GM19372 (cell line): ENCODE measurements at regions not wholly inside any gene's neighbourhood (a gene's known extent, or its start where the extent isn't known, plus 50 kb on each side); places are given as distances from the start of the nearest gene placed in this dataset.

ENCODE experiments used
- ATAC-seq: cut with Tn5 transposase; IDR thresholded peaks from one replicate; pipeline ENCODE4 v1.9.1; 2021; ENCODE audit warnings: mild to moderate bottlenecking, low read depth, moderate library complexity; ENCODE audit not compliant: unreplicated experiment

DNA sequence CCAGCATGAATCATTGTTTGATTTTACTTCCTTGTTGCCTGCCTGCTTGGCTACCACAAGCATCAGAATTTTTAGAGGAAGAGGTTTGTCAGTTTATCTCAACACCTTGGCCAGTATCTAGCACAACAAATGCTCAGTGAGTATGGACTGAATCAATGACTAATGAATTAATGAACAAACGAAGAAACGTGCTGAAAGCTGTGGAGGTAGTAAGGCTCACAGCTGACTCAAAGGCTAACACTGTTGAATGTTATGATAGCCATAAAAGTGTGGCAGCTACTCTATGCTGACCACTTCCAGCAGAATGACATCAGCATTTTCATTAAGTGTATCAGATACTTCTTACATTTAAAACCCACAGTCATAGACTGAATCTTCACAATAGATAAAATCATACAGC, 543.4 kb downstream of the IRS1 start:
- no peak for ATAC-seq

DNA sequence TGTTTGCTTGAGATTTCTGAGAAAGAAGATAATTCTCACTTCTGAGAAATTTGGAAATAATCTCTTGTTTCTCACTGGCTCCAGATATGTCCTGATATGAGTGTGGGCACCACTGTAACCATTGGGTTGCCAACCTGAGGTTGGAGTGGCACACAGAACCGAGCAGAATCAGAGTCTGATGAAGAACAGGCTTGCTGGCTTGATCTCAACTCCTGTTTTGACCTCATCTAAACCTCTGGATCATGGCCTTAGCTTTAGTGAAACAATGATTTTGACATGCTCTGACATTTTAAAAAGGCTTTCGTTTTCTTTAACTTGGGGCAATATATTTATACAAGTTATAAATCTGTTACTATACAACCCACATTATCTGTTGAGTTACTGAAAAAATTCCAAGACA, 548.0 kb downstream of the IRS1 start:
- ATAC-seq = no peak

DNA sequence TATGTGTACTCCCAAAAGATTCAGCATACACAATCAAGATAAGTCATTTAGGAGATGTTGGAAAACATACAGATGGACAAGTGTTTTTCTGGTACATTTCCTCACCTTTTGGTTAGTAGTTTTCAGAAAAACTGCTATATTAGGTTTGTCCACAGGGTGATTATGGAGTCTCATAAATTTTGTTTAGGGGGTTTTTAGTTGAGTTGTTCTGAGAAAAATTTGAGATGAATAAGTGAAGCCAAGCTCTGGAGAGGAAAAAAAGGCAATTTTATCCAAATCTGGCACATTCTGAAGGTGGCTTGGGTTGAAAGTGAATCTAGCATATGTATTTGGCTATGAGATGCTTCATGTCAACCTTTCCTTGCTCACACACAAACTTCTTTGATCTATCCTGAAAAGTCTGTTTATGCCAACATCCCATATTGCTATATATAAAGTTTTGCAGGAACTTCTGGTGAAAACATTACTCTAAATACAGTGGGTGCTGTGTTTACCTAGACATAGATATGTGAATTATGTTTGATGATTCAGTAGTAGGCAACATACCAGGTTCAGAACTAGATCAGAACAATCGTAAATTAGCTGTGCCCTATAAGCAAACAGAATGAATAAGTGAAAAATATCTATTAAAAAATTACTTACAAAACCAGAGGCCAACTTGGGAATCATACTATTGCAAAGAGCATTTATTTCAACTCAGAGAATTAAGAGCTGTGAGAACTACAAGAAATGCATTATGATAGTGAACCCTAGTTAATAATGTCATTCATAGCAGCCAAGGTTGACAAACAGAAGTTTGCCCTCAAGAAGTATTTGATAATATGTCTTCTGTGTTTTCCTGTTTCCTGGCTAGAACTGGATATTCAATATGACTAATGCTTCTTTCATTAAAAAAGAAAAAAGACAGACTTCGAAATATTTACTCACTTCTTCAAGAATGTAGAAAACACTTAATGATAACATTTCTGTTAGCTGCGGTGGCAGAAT, 552.0 kb downstream of the IRS1 start:
- ATAC-seq = no peak

DNA sequence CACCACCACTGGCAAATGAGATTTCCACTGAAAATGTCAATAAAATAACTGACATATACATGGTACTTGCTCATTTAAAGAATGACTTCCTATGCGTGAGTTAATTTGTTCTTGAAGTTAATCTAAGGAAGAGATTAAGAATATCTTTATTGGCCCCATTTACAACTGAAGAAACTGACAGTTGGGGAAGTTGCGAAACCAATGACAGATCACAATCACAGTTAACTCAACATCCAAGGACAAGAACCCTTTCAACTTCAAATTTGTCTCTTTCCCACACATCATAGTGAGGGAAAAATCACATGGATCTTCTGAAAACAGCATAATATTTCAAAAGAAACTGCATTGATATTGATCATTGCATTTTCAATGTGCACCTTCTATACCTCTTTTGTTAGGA, 565.4 kb downstream of the IRS1 start:
- no peak for ATAC-seq

DNA sequence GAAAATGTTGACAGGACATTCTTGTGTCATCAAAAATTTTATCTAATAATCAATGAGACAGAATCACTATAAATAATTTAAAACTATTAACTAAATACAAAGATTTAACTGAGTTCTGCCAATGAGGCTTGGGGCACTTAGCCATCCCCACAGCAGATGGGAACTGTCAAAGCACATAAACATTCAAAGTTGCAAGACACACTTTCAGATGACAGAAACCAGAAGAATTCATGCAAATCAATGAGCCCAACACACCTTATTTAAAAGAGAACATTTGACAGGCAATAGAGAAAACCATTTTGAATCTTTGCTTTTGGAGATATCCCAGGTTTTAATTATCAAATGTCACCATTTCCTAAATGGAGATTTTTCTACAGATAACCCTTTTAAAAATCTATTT, 566.2 kb downstream of the IRS1 start:
- no peak for ATAC-seq

DNA sequence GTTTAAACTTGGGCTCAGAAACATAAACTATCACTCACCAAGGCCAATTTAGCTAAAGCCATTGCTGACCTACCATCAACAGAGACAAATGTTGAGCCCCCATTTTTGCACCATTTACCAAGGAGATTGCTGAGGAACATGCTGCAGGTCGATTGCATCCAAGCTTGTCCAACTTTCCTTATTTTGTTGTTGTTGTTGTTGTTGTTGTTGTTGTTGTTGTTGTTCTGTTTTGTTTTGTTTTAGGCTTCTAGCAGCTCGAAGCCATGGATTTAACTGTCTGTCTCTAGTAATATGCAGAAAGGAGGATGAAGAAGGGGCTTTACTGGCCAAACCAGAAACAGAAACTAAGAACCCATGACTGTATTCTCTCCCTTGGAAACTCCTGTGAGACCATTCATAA, 571.5 kb downstream of the IRS1 start:
- no peak for ATAC-seq

DNA sequence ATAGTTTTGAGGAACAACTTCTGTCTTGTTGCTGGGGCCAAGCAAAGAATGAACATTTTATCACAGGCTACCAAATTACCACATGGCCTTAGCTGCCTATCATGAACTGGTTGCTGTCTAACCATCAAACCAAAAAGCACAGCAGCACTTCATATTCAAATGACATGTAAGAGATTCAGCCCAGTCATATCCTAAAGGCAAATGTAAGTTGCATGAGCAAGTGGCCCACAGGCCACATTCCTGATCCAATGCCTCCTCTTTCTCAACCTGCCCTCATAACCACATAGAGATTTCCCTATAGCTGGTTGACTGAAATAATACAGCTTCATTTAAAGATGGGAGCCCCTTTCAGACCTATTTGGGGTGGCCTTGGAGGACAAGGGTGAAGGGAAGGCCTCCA, 572.3 kb downstream of the IRS1 start:
- ATAC-seq = no peak

DNA sequence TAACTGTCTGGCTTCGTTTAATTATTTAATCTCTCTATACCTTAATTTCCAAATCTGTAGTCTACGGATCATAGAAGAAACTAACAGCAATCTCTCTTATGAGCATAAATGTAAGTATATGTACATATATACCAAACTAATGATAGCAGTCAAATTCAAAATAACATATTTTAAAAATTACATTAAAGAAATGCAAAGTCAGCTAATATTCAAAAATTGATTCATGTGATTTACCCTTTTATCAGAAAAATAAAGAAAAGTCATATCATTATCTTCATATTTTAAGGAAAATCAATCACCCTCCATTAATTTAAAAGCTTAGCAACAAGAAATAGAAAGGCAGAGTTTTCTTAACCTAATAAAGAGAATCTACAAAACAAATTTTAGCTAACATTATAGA, 575.9 kb downstream of the IRS1 start:
- no peak for ATAC-seq

DNA sequence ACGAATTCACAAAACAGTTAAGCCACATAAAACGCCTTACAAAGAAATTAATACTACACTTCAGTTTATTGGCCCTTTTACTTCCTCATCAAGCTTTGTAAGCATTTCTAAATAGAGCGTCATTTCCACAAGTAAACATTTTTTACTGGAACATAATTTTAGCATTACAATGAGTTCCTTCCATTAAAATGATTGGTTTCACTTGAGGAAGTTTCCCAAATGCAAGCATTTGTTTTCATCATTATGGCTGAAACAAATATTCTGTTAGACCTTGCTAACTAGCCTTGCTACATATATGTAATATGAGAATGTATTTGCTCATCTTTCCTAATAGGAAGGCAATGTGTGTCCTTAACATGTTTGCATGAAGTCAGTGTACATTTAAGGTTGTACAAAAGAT, 579.1 kb downstream of the IRS1 start:
- ATAC-seq = no peak

DNA sequence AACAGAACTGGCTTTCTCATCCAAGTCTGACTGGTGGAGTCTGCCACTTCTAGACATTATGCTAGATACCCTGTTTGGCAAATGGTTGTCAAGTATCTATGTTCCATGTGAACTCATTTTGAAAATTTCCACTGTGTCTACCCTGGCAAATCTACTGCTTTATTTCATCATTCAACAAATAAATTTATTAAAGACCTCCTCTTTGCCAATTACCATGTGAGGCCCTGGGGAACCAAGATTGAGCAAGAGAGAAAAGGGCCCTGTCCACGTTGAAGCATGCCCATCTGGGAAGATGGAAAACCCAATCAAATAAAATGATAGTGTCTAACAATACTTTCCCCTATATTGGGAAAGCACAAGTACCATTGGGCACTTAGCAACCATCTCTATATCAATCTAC, 582.4 kb downstream of the IRS1 start:
- no peak for ATAC-seq

DNA sequence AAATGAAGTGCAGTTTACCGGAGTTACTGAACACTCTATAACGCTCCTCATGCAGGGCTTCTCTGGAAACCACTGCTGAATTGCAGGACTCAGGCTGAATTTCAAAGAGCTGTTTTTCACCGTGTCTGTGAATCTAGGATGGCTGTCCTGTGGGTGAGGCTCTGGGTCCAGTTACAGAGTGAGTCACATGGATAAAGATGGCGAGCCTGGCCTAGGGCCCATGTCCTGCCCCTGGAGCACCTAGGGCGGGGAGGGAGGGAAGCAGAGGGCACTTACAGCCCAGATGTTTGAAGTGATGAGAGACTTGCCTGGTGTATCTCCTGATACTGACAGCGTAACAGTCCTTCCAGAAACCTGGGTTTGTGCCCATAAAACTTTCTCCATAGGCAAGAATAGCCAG, 583.0 kb downstream of the IRS1 start:
- ATAC-seq = no peak

DNA sequence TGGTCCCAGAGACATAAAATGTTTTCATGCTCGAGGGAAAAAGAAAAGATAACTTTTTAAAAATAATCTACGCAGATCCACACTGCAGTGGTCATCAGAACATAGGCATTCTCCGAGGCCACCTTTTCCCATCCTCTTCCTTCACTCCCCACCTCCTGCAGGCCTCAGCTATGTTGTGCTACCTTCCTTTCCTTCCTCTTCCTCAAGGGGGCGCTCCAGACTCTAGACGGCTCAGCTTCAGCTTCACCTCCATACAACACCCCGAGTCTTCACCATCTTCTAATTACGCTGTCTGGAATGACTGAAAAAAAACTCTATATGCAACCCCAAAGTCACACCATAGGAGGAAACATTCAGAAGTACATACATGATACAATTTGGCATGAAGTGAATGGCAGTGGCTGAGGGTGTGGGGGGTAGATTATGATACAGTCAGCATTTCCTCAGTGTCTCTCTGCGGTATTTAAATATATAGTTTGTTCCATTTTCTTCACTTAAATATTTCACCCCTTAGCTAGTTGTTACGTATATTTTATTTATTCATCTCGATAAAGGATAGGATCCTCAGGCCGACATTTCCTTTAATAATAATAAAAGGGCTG, 583.6 kb downstream of the IRS1 start:
- peak; percentile 95 for ATAC-seq

DNA sequence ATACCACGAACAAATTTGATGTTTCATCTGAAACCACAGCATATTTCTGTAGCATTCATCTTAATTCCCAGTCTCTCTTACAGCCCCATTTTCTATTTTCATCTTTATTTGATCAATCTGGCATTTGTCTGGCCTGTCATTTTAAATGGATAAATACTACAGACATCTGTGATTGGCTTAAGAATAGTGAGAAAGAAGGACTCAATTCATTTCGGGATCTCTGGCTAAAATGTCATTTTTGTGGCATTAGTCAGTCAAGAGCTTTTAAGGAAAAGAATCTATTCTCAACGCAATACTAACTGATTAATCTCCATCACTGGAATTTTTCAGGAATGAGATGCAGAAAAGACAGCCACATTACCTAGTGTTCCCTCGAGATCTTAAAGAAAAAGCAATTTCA, 585.9 kb downstream of the IRS1 start:
- no peak for ATAC-seq

DNA sequence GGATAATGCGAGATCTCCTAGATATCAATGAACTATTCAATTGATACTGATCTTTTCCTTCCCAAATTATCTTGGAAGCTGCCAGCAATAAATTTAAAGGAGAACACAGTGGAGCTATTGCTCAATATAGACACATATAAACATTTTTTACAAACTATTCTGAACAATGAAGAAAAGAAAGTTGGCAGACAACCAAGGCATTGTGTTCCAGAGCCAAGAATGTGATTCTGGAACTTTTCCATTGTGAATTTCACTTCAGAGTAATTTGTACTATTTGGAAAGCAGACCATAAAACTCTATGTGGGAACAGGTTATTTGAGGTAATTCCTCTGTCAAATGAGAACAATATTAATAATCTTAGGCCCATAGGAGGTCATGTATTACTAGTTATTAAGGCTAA, 588.2 kb downstream of the IRS1 start:
- no peak for ATAC-seq

DNA sequence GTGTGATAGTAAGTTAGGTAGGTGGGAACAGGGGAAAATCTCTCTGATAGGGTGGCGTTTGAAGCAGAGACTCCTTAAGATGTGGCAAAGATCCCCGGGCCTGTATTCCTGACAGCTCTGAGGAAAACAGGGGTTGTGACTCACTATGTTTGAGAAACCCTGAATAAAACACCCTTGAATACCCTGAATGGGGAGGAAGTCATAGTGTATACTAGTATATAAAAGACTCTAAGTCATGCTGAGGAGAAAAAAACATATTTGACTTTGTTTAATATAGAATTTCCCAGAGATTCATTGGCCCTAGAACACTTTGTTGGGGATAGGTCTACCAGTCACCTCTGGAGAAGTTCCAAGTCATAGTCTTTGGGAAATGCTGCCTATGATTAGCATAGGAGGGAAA, 590.9 kb downstream of the IRS1 start:
- ATAC-seq = no peak

DNA sequence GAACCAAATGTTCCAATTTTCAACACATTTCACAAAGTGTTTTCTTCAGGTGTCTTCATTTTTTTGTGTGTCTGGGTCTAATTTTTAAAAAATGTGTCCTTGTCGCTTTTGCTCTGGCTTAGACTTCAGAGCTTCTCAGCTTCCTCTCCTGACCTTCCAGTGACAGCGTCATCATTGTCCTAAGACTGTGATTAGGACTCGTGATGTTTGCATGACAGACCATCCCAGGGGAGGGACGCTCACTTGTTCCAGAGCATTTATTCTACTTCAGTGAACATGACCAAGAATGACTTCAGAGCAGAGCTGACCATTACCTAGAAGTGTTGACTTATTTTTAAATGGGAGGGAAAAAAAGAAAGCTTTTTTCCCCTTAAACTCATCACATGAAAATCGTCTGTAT, 591.9 kb downstream of the IRS1 start:
- no peak for ATAC-seq

DNA sequence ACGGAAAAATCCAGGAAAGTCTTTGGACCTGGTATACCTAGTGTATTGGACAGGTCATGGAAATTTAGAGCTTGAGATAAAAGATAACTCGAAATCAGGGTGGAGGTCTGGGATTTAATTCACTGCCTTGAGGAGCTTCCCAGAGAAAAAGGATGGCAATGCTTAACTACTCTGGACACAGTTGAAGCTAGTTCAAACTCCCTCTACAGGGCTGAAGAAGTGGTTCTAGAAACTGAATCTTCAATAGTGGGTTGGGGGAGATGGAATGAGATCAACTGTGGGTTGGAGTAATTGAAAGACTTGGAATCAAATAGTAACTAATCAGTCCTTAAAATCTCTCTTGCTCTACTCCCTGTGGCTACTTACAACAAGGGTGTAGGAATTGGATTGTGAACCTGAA, 600.1 kb downstream of the IRS1 start:
- no peak for ATAC-seq

DNA sequence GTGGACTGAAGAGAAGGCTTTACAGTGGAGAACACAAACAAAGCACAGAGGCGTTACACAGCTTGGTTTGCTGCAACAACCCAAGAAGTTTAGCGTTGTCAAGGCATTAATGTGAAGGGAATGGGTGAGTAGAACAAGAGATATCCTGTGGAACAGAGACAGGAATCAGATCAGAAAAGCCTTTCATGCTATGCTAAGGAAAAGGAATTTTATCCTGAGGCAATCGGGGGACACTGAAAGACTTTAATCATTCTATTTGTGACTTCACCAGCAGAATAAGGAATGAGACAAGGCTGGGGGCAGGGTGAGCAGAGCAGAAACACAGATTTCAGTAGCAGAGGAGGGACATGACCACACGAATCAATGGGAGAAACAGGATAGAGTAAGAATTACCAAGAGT, 600.7 kb downstream of the IRS1 start:
- no peak for ATAC-seq

DNA sequence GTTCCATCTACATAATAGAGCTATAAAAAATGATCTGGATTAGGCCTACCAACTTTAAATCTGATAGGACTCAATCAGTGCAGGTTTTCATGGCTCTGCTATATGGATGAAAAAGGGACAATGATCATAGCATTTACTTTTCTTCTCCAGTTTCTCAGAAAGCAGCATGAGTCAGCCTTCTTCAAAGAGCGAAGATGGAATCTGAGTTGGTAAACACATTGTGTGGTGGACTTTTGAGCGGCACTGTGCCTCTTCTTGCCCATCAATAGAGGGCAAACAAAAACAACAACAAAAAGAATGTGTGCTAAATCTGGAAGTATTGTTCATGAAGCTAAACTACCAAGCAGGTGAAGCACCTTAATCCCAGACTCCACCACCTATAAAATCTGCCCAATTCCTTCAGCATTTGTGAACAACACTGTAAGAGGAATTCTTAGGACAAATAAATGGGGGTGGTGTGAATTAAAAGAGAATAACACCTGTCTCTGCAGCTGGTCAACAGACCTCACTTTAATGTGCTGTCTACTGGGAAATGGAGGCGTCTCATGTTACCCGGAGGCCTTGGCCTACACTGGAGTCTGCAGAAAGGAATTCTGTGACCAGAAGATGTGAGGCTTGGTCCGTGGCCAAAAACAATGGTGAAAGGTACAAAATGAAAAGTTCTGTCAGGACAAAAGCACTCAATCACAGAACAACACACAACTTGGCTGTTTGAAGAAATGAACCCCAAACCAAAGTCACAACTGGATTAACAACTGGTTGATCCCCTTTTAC, 609.0 kb downstream of the IRS1 start:
- ATAC-seq = no peak

DNA sequence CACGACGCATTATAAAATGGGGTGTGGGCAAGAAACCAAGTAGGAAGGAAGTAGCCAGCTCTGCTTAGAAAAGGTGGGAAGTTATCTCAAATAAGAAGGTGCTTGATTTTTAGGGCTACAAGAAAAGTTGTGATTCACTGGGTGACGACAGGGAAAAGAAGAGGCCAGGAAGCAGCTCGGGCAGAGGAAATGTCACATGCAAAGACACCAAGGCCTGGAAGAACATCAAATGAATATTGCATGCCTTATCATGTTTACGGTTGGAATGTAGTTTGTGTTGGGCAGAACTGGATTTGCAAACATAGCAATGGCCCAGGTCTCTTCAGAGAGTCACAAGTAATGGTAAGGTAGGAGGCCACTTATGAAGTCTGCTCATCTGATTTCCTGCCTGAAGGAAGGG, 610.6 kb downstream of the IRS1 start:
- no peak for ATAC-seq

DNA sequence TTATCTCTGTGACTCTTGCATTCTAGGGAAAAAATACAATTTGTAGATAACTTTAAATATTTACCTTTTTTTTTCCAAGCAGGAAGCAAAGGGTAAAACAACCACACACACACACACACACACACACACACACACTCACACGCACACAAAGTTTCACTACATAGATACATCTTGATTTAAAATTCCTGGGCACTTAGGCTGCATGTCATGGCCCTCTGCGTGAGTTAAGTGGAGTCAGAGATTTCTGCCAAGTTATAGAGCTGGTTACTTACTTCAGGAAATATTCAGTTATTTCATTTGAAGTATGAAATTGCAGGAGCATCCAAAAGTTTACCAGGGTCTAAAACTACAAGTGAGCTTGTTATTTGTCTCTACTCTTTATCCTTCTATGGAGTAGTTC, 612.0 kb downstream of the IRS1 start:
- no peak for ATAC-seq
